ENCODE measurements at regions not wholly inside any gene's neighbourhood (a gene's known extent, or its start where the extent isn't known, plus 50 kb on each side); places are given as distances from the start of the nearest gene placed in this dataset.

DNA sequence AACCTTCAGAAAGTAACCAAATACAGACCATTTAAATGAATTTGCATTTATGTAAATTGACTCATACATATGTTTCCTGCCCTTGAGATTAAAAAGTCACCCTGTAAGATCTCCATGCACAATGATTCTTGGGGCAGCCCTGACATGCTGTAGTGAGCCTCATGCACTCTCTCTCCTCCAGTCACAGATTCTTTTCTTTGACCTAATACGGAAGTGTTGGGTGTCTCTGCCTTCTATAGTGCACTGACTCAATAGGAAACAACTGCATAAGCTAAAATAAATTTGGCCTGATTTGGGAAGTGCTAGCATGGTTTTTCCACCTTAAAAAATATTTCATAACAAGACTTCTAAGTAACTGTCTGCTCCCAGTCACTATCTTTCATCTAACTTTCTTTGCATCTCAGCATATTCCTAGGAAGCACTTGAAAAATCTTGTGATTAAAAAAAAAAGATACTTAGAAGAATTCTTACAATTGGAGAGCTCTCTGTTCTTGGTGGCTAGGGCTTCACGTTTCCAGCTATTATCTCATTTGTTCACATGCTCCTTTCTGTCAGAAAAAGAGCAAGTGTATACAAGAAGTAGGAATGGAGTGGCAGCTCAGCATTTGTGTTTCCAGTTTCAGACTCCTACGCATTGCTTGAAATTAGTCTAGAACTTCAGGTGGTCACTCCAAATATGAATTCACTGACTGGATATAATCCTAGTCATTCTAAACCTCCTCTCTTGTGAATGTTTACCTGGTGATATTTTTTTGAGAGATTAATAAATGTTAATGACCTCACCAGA is 207.9 kb upstream of the COL8A1 start:
- no peak for DNase-seq

DNA sequence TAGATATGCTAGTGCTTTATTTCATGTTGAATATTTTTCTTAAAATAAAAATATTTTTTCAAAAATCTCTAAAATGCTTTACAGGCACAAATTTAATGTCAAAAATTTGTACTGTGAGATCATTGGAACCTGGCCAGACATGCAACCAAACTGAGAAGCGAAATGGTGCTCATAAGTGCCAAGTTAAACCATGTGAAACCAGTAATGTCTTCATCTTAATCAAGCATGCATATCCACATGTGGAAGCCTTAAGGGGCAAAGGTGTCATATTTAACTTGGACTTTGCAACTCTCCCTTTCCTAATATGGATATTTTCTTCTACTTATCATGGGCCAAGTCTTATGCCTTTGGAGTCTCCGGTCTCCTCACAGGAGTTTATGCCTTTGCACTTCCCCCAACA is 208.9 kb upstream of the COL8A1 start:
- no peak for DNase-seq

DNA sequence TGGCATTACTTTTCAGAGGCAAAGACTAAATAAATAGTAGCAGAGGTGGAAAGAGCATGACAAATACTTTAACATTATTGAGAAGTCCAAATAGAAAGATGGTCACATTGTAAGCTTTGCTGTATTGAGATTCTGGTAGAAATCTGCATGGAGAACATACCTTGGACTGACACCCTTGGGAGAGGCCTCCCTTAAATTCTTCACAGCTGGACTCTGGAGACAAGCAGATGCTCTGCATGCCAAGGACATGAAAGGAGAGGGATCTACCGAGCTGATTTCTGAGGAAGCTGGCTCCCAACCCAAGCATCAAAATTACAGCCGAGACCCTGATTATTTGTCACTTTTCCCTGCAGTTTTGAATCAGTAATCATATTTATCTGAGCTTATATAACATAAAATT is 212.5 kb upstream of the COL8A1 start:
- no peak for DNase-seq

DNA sequence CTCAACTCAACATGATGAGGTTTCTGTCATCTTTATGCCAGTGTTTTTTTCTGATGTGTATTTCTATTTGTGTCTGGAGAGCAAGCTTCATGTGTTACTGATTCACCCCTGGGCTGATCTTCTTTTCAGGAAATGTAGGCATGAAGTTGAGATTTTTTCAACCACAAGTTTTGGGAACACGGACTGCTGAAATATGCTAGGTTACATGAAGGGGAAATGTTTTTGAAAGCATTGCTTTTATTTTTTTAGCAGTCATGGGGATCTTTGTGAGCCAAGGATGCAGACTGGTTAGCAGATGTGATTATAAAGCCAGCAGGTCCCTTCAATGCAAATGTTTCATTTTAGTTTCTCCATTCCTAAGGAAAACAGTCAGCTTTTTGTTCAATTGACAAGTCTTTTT is 219.3 kb upstream of the COL8A1 start:
- DNase-seq, result no peak

DNA sequence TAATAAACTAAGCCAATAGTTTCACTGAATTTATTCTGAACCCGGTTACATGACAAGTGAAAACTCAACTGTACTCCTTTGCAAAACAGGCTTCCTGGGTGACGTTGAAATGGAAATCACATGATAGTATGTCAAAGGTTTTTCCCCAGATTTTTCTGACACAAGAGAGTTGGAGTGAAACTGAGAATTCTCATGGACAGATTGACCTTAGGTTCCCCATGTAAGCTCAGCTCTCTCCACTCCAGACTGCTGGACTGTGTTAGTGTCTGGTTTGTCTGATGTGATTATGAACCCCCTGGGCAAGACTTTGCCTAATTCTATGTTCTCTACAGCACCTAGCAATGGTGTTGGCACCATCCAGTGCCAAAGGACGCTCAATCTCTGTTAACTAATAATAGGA is 219.7 kb upstream of the COL8A1 start:
- no peak for DNase-seq

DNA sequence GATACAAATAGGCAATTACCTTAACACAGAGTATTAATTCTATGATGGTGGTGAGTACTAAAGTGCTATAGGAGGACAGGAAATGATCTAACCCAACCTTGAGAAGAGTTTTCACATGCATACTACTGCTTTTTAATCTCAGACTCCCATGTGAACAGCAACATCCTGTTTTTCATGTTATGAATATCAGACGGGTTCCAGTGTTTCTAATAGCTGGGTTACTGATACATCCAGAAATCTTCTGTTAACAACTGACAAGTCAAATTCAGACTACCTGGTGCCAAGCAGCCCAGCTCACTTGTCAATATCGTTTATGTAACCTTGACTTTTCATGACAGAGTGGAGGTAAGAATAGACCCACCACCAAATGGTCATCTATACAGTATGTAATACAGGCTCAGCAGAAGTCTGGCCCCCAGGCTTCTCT is 220.2 kb upstream of the COL8A1 start:
- DNase-seq, result no peak

DNA sequence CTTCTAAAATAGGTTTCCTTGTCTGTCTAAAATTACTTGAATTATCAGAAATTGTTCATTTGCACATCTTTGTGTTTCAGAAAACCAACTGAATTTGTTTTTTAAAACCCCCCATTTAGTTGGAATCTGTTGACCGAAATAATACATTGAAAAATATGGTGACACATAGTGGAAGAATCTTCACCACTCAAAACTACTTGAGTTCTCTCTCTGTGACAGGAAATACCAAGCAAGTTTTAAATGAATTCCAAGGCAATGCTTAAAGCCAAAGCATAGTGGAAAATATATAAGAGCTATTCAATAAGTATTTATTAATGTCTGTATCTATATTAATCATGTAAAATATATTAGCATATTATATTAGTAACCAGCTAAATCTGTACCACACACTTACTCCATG is 224.9 kb upstream of the COL8A1 start:
- no peak for DNase-seq

DNA sequence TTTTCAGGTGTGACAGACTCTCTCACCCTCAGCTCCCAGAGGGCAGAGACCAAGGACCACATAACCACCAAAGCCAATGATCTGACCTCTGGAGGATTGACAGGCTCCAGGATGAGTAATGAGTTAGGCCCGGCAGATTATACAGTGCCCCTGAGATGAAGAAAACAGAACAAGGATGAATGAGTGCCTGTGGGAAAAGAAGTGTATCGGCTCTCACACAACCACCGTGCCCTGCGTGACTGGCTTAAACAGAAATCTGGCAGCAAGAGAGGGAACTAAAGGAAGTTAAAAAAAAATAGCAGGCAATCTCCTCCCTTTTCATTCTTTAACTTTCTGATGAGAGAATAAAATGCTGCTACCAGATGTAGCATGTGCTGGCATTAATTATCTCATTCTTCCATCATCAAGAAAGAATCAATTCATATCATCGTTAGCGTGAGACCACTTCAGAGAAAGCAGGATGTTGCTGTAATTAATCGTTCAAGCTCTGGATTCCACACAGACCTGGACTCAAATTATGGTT is 227.5 kb upstream of the COL8A1 start:
- DNase-seq, result no peak

DNA sequence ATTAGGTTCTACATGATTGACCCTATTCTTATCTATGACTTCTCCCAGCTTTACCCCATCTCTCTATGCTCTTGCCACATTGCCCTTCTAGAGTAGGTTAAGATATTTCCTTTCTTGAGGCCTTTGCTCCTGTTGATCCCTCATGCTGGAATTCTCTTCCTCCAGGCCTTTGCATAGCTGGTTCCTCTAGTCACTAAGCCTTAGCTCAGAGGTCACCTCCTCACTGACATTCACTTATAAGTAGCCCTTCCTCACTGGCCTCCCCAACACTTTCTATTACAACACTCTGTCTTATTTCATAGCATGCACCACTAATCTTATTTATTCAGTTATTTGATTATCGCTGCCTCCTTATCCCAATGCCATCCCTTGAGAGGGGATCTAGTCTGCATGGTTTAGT is 228.4 kb upstream of the COL8A1 start:
- DNase-seq, result no peak

DNA sequence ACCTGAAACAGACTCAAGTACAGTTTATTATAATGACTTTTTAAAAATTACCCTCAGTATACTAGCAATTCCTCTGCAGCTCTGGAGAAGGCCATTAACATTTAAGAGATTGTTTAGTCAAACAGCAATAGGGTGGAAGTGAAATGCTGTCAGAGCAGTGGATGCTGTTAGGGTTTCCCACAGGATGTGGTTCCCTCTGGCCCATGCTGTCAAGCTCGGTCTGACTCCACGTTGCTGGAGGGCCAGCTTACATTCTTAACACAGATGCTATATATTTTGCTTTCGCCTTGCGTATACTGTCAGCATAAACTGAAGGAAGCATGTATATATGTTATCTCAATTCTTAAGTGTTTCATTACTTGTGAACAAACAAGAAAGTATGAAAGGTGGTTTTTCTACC is 231.1 kb upstream of the COL8A1 start:
- no peak for DNase-seq

DNA sequence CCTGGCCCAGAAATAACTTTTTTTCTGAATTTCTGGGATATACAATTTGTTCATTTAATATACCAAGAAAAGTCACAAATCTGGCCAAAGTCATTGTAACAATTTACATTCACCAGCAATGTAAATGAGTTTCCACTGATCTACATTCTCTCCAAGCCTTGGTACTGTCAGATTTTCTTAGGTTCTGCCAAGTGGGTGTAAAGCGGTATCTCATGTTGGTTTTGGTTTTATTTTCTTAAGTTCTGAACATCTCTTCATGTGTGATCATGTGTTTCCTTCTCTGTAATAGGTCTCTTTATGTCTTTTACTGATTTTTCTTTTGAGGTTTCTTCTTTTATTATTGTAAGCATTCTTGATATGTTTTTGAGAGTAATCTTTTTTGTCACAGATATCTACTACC is 235.6 kb upstream of the COL8A1 start:
- DNase-seq, result no peak

DNA sequence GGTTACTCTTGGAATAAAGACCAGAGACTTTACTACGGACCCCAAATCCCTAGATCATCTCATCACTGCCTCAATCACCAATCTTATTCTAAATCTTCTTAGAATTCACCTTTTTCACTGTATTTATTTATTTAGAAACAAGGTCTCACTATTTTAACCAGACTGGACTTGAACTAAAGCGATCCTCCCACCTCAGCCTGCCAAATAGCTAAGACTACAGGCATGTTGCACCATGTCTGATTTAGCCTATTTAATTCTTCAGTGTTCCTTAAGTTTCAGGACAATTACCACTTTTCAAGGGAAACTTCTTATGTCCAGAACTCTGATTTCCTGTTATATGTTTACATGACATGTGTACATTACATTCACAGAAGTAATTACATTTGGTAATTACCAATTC is 238.0 kb upstream of the COL8A1 start:
- DNase-seq, result no peak

DNA sequence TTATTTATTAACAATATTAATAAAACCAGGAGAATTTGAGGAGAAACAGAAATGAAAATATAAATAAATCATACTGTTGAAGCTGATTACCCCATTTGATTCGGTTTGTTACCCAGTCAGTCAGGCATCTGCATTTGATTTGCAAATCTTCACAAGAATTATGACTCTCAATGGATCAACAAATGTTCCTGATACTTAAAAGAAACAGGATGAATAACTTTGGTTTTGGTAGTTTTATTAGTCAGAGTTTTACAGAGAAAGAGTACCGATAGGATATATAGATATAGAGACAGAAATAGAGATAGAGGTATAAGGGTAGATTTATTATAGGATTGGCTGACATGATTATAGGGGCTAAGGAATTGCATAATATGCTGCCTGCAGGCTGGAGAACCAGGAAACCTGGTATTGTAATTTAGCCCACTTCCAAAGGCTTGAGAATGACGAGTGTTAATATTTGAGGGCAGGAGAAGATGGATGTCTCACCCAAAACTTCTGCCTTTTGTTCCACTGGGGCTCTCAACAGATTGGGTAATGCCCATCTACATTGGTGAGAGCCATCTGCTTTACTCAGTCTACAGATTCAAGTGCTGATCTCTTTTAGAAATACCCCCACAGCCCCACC is 241.6 kb upstream of the COL8A1 start:
- DNase-seq, result no peak

DNA sequence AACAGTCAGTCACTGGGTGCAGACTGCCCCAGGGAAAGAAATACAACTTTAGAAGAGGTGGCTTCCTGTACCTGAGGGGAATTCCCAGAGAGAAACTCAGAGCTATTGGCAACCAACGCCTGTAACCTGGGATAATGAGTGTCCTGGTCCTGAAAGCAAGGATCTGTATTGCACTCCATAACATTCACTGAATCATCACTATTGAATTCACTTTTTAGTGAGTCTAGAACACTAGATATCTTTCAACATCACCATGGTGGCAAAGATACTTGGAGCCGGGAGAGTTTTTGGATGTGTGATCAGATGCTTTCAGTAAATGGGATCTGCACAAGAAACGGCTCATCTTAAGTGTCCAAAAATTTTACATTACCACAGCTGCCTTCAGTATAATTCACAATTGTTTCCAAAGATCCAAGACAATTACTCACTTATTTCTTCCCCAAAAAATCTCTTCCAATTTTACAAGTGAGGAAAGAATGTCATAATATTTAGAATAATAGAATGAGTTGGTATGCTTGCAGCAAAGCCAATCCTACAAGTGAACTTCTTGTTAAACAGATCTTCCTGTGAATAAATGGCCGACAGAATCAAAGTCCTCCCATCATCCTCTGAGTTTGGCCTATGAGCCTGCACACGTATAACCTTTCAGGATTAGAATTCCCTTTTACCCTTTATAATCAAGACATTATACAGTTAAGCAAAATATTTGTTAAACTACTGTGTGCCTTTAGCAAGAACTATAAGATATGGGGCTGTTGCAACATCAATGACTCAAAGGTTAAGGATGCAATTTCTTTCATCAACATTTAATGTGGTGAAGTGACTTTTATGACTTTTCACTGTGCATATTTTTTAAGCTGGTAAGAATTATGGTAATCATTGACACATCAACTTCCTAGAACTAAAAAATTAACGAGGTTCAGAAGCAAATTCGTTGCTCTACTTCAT is 243.3 kb upstream of the COL8A1 start:
- no peak for DNase-seq

DNA sequence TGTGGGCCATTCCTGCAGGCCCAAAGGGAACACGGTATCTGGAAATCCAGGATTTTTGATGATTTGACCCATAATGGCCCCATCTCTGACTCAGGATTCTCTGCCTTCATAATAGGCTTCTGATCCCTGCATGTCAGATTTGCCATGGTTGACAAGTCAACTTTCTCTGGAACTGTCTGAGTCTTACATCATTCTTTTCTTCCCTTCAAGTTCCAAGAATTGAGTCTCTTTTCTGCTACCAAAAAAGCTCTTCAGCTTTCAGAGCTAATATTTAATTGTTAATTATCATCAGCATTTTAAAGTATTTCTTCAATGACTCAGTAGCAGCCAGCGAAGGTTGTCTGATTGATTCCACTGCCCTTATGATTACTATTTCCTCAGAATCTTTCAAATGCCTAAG is 244.4 kb upstream of the COL8A1 start:
- no peak for DNase-seq

DNA sequence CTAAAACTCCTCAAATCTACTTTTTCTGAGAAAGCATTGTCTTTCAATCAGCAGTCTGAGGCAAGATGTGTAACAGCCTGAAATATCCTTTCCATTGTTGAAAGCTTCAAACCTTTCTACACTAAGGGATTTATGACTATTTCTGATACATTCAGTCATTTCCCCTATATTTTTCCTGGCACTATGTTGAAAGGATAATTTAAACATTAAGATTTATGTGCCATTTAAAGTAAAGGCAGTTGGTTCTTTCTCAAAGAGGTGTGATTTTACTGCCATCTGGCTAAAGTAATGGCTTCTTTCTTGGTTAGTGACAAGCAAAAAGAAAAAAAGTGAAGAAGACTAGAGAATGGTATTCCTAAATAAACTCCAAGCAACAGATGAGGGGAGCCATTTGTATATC is 249.6 kb upstream of the COL8A1 start:
- no peak for DNase-seq

DNA sequence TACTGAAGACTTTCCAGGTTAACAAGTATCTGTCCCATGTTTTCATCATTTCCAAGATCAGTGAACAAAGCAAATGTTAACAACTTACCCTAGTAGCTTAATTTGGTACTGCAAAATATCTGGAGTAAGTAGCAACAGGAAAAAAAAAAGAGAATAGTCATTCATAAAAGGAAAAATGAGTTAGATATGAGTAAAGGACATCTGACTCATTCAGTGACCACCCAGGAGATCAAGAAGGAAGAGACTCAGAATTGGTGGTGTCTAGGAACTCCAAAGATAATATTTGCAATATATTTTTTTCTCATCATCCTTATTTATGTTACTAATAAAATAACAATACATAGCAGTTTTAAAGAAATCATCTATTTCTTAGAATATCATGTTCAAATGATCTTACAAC is 253.8 kb upstream of the COL8A1 start:
- DNase-seq, result no peak

DNA sequence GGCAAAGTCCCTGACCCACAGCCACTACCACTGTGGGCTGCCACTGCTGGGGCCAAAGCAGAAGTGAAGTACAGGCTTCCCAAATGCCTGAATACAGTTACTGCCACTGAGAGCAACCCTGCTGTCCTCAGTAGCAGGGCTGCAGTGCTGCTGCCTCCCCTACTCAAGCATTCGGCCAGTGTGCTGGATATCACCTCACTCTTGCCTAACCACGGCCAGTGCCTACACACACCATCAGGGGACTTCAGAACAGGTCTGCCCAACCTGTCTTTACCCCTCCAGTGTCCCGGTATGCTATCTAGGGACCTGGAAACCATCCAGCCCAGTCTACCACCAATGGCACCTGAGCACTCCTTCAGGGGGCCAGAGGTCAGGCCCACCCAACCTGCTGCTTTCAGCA is 261.5 kb upstream of the COL8A1 start:
- no peak for DNase-seq

DNA sequence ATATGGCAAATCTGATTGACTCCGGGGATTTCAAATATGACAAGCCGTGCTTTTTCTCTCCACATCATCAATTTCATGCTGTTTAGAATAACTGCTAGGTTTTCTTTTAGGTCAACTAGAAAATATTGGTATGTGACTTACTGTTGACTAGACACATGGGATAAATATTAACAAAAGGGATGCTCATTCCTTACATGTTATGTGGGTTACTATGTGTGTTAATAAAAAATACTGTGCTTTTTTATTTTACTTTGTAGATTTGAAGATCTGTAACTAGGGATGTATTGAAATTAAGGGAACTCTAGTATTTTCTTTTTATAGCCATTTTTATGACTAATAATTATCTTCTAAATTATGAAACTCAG is 264.6 kb upstream of the COL8A1 start:
- no peak for DNase-seq

DNA sequence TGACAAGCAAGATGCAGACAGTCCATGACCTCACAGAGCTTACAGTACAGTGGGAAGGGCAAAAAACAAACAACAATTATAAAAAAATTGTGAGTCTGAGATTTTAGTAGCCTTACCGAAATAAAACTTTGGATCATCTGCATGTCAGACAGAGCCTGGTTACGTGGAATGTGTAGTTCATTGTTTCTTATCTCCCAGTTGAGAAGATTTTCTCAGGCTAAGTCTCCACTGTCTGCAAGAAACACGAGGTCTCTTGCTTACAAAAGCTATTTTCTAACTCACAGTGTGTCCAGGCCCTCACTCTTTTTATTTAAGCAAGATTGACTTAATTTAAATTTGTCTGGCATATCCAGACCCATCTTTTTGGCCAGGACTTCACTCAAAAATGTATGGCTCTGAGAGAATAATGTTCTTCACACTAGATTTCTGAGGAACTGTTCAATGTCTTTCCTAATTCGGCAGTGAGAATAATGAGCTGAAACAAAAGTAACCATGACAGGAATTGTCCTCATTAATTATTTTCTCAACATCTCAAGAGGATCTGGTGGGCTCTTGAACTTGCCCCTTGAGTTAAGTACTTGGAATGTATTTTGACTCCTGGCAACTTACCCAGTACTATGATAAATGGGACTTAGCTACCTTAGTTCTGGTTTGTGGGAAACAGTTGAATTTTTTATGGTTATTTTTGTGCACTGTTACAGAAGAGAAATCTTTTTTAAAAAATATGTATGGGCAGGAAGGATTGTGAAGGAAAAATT is 265.1 kb upstream of the COL8A1 start:
- no peak for DNase-seq

DNA sequence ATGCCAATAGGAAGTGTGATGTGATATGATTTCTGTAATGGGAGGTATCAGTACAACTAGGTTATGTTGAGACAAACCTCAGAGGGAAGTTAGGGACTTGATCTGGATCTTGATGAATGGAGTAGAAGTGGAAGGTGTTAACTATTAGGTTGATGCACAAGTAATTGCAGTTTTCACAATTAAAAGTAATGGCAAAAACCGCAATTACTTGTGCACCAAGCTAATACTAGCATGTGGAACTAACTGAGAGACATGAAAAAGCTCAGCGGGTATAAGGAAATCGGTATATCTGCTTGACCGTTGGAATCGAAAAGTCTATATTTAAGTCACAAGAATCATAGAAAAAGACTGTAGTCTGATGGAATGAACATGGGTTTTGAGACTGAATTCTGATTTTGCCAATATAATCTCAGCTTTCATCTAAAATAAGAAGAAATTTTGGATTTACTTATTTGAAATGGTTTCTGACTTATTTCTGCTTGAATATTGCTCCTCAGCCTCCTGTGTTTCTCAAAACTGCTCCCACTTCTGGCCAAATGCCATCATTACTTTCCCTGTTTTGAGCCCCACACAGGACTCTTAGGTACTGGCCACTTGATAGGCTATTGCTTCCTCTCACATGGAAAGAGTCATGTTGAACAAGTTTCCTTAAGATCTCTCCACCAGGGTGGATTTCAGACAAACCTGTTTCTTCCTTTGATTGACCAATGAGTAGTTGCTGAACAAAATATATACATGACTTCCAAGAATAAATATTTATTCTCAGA is 271.5 kb upstream of the COL8A1 start:
- DNase-seq, result no peak

DNA sequence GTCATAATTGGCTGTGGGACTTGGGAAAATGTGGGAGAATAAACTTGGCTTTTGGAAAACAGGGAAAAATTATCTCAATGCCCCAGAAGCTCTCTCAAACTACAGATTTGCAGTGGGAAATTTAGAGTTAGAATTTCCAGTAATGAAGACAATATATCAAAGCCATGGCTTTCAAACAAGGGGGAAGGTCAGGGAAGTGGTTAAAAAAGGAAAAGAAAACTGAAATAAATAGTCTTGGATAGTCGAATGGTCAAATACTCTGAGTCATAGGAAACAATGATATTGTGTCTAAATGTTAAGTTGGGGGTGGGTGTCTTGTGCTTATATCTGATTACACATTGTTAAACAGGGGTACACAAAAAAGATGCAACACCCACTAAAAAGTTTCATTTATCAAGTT is 272.4 kb upstream of the COL8A1 start:
- no peak for DNase-seq

Measured in femur (tissue), 1 donor.